Natural killer cell (primary cell): ENCODE measurements at regions not wholly inside any gene's neighbourhood (a gene's known extent, or its start where the extent isn't known, plus 50 kb on each side); places are given as distances from the start of the nearest gene placed in this dataset.

ENCODE experiments used
- ATAC-seq, 3 donors: fragments of 150-1000 bp in 2 of 3; fragments of 200-7000 bp in 1 of 3; cut with Tn5 transposase; 1 replicate in 1 of 3; 2 replicates in 2 of 3; pipeline ENCODE4 v1.10.0; 2021; ENCODE audit warnings: mild to moderate bottlenecking in 2 of 3, moderate library complexity in 2 of 3
- DNase-seq, 2 donors: peaks; one replicate each; pipeline versions ENCODE4 v3.0.0 to v3.0.0-alpha.2; 2013 to 2021; ENCODE audit warnings: mixed read lengths in 1 of 2
- H3K27ac ChIP-seq: one replicate; pipeline ENCODE4 v1.5.1; 2013; ENCODE audit warnings: mild to moderate bottlenecking, low read length
- H3K27me3 ChIP-seq: one replicate; pipeline ENCODE4 v1.6.1; 2013; ENCODE audit warnings: low read length; ENCODE audit not compliant: control insufficient read depth, insufficient read depth
- H3K36me3 ChIP-seq: one replicate; pipeline ENCODE4 v1.6.1; 2013; ENCODE audit warnings: low read length; ENCODE audit not compliant: control insufficient read depth, insufficient read depth
- H3K4me1 ChIP-seq: one replicate; pipeline ENCODE4 v1.6.1; 2013; ENCODE audit warnings: low read length; ENCODE audit not compliant: control insufficient read depth, insufficient read depth
- H3K4me3 ChIP-seq: one replicate; pipeline ENCODE4 v1.5.1; 2013; ENCODE audit warnings: low read length
- H3K9me3 ChIP-seq: one replicate; pipeline ENCODE4 v1.6.1; 2013; ENCODE audit warnings: low read length; ENCODE audit not compliant: control insufficient read depth, insufficient read depth
- H3K27ac Mint-ChIP-seq, 2 donors: one replicate each; pipeline ENCODE4 v1.8.0; 2022; ENCODE audit warnings: mild to moderate bottlenecking in 2 of 2, mixed read lengths in 2 of 2, moderate library complexity in 1 of 2
- H3K27me3 Mint-ChIP-seq, 2 donors: one replicate each; pipeline ENCODE4 v1.8.0; 2022; ENCODE audit warnings: low read depth in 2 of 2, mixed read lengths in 2 of 2
- H3K36me3 Mint-ChIP-seq: one replicate; pipeline ENCODE4 v1.8.0; 2022; ENCODE audit warnings: mixed read lengths
- H3K4me1 Mint-ChIP-seq, 2 donors: one replicate each; pipeline ENCODE4 v1.8.0; 2022; ENCODE audit warnings: mixed read lengths in 2 of 2
- H3K4me3 Mint-ChIP-seq: one replicate; pipeline ENCODE4 v1.8.0; 2022; ENCODE audit warnings: mild to moderate bottlenecking, moderate library complexity, mixed read lengths
- H3K9me3 Mint-ChIP-seq, 2 donors: one replicate each; pipeline ENCODE4 v1.8.0; 2022; ENCODE audit warnings: mixed read lengths in 2 of 2
- CTCF ChIP-seq: fragments of 200-600 bp; IDR thresholded peaks from one replicate; pipeline ENCODE4 v1.8.0; 2022; ENCODE audit warnings: antibody characterized with exemption
- WGBS: methylation state at CpG from one replicate; pipeline ENCODE4 v1.1.7; 2013; ENCODE audit warnings: missing lambda C conversion rate; ENCODE audit not compliant: insufficient coverage; 5-methylcytosine and 5-hydroxymethylcytosine counted together
- intact Hi-C: fragments of 100-400 bp; cut with micrococcal nuclease; formaldehyde crosslinking; loops from one replicate; pipeline ENCODE4 v1.14.2; 2022

- Histone ChIP-seq H3K4me1 (no peaks in the 10 kb centered on the region), H3K36me3 (no peaks in the 10 kb centered on the region), H3K4me3 (no peak overlapping the region), H3K27ac (no peak overlapping the region), H3K27me3 (no peaks in the 10 kb centered on the region), H3K9me3 (no peaks in the 10 kb centered on the region)
- H3K9me3 Mint-ChIP-seq, result no peaks in the 10 kb centered on the region
- peaks cover 6 to 13% of the 10 kb centered on the region in 2 donors for H3K27me3 Mint-ChIP-seq
- intact Hi-C loops, result no loop called here
- ATAC-seq, result no peak
- no peak for DNase-seq
- H3K27ac Mint-ChIP-seq, result no peak overlapping the region
- no peaks in the 10 kb centered on the region for H3K36me3 Mint-ChIP-seq
- no peak overlapping the region for H3K4me3 Mint-ChIP-seq
- WGBS, result 61% methylated on average over 4 of the region's 4 CpGs
- TF ChIP-seq CTCF, result no peak
- H3K4me1 Mint-ChIP-seq, result no peaks in the 10 kb centered on the region
These were observed 216.8 kb upstream of the CITED2 start for GRCh38 chr6:139591075-139591865.

GRCh38 chr6:139590206-139590605, 215.8 kb upstream of the CITED2 start:
- H3K27ac ChIP-seq, result no peak overlapping the region
- H3K36me3 ChIP-seq, result no peaks in the 10 kb centered on the region
- no peak for DNase-seq
- Mint-ChIP-seq H3K4me1 (no peaks in the 10 kb centered on the region), H3K27ac (no peak overlapping the region), H3K9me3 (no peaks in the 10 kb centered on the region), H3K27me3 (peaks cover 6 to 13% of the 10 kb centered on the region in 2 donors), H3K4me3 (no peak overlapping the region), H3K36me3 (no peaks in the 10 kb centered on the region)
- TF ChIP-seq CTCF, result no peak
- no peaks in the 10 kb centered on the region for H3K4me1 ChIP-seq
- ATAC-seq, result no peak
- no peak overlapping the region for H3K4me3 ChIP-seq
- H3K9me3 ChIP-seq, result no peaks in the 10 kb centered on the region
- intact Hi-C loops, result no loop called here
- no peaks in the 10 kb centered on the region for H3K27me3 ChIP-seq
- 94% methylated on average over 1 of the region's 1 CpG for WGBS

GRCh38 chr6:139588734-139589593, 214.5 kb upstream of the CITED2 start:
- Mint-ChIP-seq H3K4me1 (no peaks in the 10 kb centered on the region), H3K36me3 (no peaks in the 10 kb centered on the region), H3K27me3 (peaks cover 6 to 13% of the 10 kb centered on the region in 2 donors), H3K4me3 (no peak overlapping the region), H3K27ac (no peak overlapping the region), H3K9me3 (no peaks in the 10 kb centered on the region)
- H3K27ac ChIP-seq, result no peak overlapping the region
- no peak for ATAC-seq
- no peaks in the 10 kb centered on the region for H3K36me3 ChIP-seq
- no peak for TF ChIP-seq CTCF
- intact Hi-C loops, result no loop called here
- no peak for DNase-seq
- no peaks in the 10 kb centered on the region for H3K4me1 ChIP-seq
- no peaks in the 10 kb centered on the region for H3K27me3 ChIP-seq
- WGBS, result 33% methylated on average over 1 of the region's 4 CpGs
- H3K4me3 ChIP-seq, result no peak overlapping the region
- H3K9me3 ChIP-seq, result no peaks in the 10 kb centered on the region
